HG03469 (cell line): ENCODE measurements at regions not wholly inside any gene's neighbourhood (a gene's known extent, or its start where the extent isn't known, plus 50 kb on each side); places are given as distances from the start of the nearest gene placed in this dataset.
"Not testable (repeated sequence)": the region's sequence is repeated elsewhere in the genome, so short reads cannot be mapped to it uniquely, and the experiment has no call there.

Experiments used
- ATAC-seq: cut with Tn5 transposase; IDR thresholded peaks from one replicate; pipeline ENCODE4 v1.9.1; 2021; ENCODE audit warnings: mild to moderate bottlenecking, moderate library complexity, moderate number of reproducible peaks; ENCODE audit not compliant: unreplicated experiment

- no peak for ATAC-seq
Measured at GRCh38 chr18:29465526-29465925, 1288.6 kb upstream of the CDH2 start.

GRCh38 chr18:29459972-29460371 lies 1283.0 kb upstream of the CDH2 start:
- no peak for ATAC-seq

GRCh38 chr18:29457316-29457889 lies 1280.5 kb upstream of the CDH2 start:
- ATAC-seq: no peak

GRCh38 chr18:29449424-29449823 lies 1272.5 kb upstream of the CDH2 start:
- ATAC-seq: no peak

- ATAC-seq: no peak
Measured at GRCh38 chr18:29439398-29439797, 1262.5 kb upstream of the CDH2 start.

GRCh38 chr18:29436459-29436858 lies 1259.5 kb upstream of the CDH2 start:
- ATAC-seq: no peak

GRCh38 chr18:29434650-29435049 lies 1257.7 kb upstream of the CDH2 start:
- ATAC-seq: no peak

- ATAC-seq: no peak
Measured at GRCh38 chr18:29430416-29430815, 1253.5 kb upstream of the CDH2 start.

- ATAC-seq: no peak
Measured at GRCh38 chr18:29418136-29418535, 1241.2 kb upstream of the CDH2 start.

- no peak for ATAC-seq
Measured at GRCh38 chr18:29406996-29407395, 1230.1 kb upstream of the CDH2 start.

GRCh38 chr18:29397536-29397935 lies 1220.6 kb upstream of the CDH2 start:
- no peak for ATAC-seq

GRCh38 chr18:29383311-29384273 lies 1206.7 kb upstream of the CDH2 start:
- ATAC-seq: peak; percentile 78

- ATAC-seq: no peak
Measured at GRCh38 chr18:29378651-29379136, 1201.8 kb upstream of the CDH2 start.

- no peak for ATAC-seq
Measured at GRCh38 chr18:29377346-29377745, 1200.4 kb upstream of the CDH2 start.

GRCh38 chr18:29373000-29373399 lies 1196.1 kb upstream of the CDH2 start:
- no peak for ATAC-seq

- ATAC-seq: no peak
Measured at GRCh38 chr18:29361843-29362242, 1184.9 kb upstream of the CDH2 start.

- not testable (repeated sequence) for ATAC-seq
Measured at GRCh38 chr18:29360659-29361058, 1183.7 kb upstream of the CDH2 start.

GRCh38 chr18:29359222-29359621 lies 1182.3 kb upstream of the CDH2 start:
- not testable (repeated sequence) for ATAC-seq

- ATAC-seq: no peak
Measured at GRCh38 chr18:29351171-29351570, 1174.2 kb upstream of the CDH2 start.

- no peak for ATAC-seq
Measured at GRCh38 chr18:29328932-29329331, 1152.0 kb upstream of the CDH2 start.

GRCh38 chr18:29326214-29326613 lies 1149.3 kb upstream of the CDH2 start:
- ATAC-seq: no peak

- no peak for ATAC-seq
Measured at GRCh38 chr18:29321561-29321960, 1144.6 kb upstream of the CDH2 start.
